Left ventricle myocardium inferior (tissue), 1 donor: ENCODE measurements at regions not wholly inside any gene's neighbourhood (a gene's known extent, or its start where the extent isn't known, plus 50 kb on each side); places are given as distances from the start of the nearest gene placed in this dataset.

Experiments
- DNase-seq: peaks from one replicate; pipeline ENCODE4 v3.0.0-alpha.2; 2020
- H3K27ac ChIP-seq: fragments of 200-600 bp; replicated peaks from 2 replicates; pipeline ENCODE4 v1.8.0; 2021
- H3K27me3 ChIP-seq: fragments of 200-600 bp; 2 replicates; pipeline ENCODE4 v1.8.0; 2021; ENCODE audit warnings: low read depth
- H3K36me3 ChIP-seq: fragments of 200-600 bp; 2 replicates; pipeline ENCODE4 v1.8.0; 2021
- H3K4me1 ChIP-seq: fragments of 200-600 bp; 2 replicates; pipeline ENCODE4 v1.8.0; 2021
- H3K4me3 ChIP-seq: fragments of 200-600 bp; 2 replicates; pipeline ENCODE4 v1.8.0; 2021; ENCODE audit warnings: mild to moderate bottlenecking, moderate library complexity
- H3K9me3 ChIP-seq: fragments of 200-600 bp; replicated peaks from 2 replicates; pipeline ENCODE4 v1.8.0; 2021
- intact Hi-C: fragments of 100-400 bp; cut with micrococcal nuclease; formaldehyde crosslinking; loops from one replicate; pipeline ENCODE4 v1.11.0; 2022
- TF ChIP-seq, protein P1 (sequence below): fragments of 200-600 bp; IDR thresholded peaks from 2 replicates; pipeline ENCODE4 v1.8.0; 2021; ENCODE audit warnings: antibody characterized with exemption, mild to moderate bottlenecking, borderline replicate concordance
- donor health status: DM: no; HTN: yes; CAD: no; lungs with severe emphysema.

DNA sequence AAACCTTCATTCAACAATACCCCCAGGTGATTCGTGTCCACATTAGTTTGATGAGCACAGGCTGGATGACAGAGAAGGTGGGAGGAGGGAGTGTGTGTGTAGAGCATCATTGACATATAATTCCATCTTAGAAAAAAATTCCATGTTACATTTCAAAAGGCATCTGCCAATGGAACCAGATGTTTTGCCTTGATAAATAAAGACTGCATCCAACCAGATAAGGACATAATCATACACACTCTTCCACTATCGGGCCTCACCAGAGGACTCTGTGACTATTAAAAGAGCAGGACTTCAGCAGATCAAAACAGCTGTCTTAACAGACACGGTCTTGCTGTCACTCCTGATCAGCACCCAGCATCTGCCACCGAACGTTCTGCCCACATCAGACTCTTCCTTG is 96.4 kb upstream of the SPIN1 start:
- no peaks in the 10 kb centered on the region for H3K9me3 ChIP-seq
- no peaks in the 10 kb centered on the region for H3K36me3 ChIP-seq
- DNase-seq = no peak
- H3K4me1 ChIP-seq = no peaks in the 10 kb centered on the region
- no peaks in the 10 kb centered on the region for H3K27me3 ChIP-seq
- H3K4me3 ChIP-seq = no peak overlapping the region
- intact Hi-C loops = no loop called here
- TF ChIP-seq, protein P1, sequence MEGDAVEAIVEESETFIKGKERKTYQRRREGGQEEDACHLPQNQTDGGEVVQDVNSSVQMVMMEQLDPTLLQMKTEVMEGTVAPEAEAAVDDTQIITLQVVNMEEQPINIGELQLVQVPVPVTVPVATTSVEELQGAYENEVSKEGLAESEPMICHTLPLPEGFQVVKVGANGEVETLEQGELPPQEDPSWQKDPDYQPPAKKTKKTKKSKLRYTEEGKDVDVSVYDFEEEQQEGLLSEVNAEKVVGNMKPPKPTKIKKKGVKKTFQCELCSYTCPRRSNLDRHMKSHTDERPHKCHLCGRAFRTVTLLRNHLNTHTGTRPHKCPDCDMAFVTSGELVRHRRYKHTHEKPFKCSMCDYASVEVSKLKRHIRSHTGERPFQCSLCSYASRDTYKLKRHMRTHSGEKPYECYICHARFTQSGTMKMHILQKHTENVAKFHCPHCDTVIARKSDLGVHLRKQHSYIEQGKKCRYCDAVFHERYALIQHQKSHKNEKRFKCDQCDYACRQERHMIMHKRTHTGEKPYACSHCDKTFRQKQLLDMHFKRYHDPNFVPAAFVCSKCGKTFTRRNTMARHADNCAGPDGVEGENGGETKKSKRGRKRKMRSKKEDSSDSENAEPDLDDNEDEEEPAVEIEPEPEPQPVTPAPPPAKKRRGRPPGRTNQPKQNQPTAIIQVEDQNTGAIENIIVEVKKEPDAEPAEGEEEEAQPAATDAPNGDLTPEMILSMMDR = no peak
- H3K27ac ChIP-seq = no peak overlapping the region

DNA sequence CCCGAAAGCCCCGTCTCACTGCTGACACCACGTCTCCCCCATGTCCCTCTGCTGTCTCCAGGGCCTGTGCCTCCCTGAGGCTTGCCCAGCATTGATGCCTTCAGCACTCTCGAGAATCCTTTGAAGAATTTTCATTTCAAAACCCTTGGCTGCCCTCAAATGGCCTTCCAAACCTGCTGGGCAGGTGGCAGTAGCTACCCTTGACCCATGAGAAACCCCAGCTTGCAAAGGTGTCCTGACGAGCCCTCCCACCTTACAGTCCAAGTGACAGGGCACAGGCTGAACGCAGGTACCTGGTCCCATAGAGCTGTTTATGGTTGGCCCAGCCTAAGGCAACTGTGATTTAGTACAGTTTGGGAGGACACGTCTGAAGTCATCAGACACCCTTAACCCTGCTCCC is 97.2 kb upstream of the SPIN1 start:
- H3K4me1 ChIP-seq = no peaks in the 10 kb centered on the region
- TF ChIP-seq, protein P1 = no peak
- H3K36me3 ChIP-seq = no peaks in the 10 kb centered on the region
- no peaks in the 10 kb centered on the region for H3K27me3 ChIP-seq
- no peak overlapping the region for H3K27ac ChIP-seq
- H3K9me3 ChIP-seq = no peaks in the 10 kb centered on the region
- DNase-seq = no peak
- intact Hi-C loops = no loop called here
- H3K4me3 ChIP-seq = no peak overlapping the region

GRCh38 chr9:88289532-88289931 is 98.7 kb upstream of the SPIN1 start:
- intact Hi-C loops = no loop called here
- H3K27ac ChIP-seq = no peak overlapping the region
- DNase-seq = no peak
- TF ChIP-seq, protein P1 = no peak
- H3K9me3 ChIP-seq = peaks cover 10% of the 10 kb centered on the region
- no peaks in the 10 kb centered on the region for H3K4me1 ChIP-seq
- H3K4me3 ChIP-seq = no peak overlapping the region
- H3K27me3 ChIP-seq = no peaks in the 10 kb centered on the region
- no peaks in the 10 kb centered on the region for H3K36me3 ChIP-seq

- TF ChIP-seq, protein P1 = no peak
- intact Hi-C loops = no loop called here
These were observed 100.3 kb upstream of the SPIN1 start for GRCh38 chr9:88287972-88288371.

GRCh38 chr9:88280816-88281382 is 107.3 kb upstream of the SPIN1 start:
- H3K36me3 ChIP-seq = no peaks in the 10 kb centered on the region
- H3K4me1 ChIP-seq = no peaks in the 10 kb centered on the region
- no peak for DNase-seq
- H3K27ac ChIP-seq = no peak overlapping the region
- intact Hi-C loops = no loop called here
- H3K9me3 ChIP-seq = peaks cover 17% of the 10 kb centered on the region
- H3K4me3 ChIP-seq = no peak overlapping the region
- TF ChIP-seq, protein P1 = no peak
- peaks cover 4% of the 10 kb centered on the region for H3K27me3 ChIP-seq

More at GRCh38 chr9:88287972-88288371, 100.3 kb upstream of the SPIN1 start:
- Histone ChIP-seq H3K27ac (no peak overlapping the region), H3K27me3 (no peaks in the 10 kb centered on the region), H3K36me3 (no peaks in the 10 kb centered on the region), H3K9me3 (peaks cover 17% of the 10 kb centered on the region), H3K4me3 (no peak overlapping the region), H3K4me1 (no peaks in the 10 kb centered on the region)
- no peak for DNase-seq
